NB4 (cell line): ENCODE measurements at regions not wholly inside any gene's neighbourhood (a gene's known extent, or its start where the extent isn't known, plus 50 kb on each side); places are given as distances from the start of the nearest gene placed in this dataset.

Experiments used
- POLR2A ChIP-seq: IDR thresholded peaks from 2 replicates; pipeline ENCODE4 v1.6.1; 2011; ENCODE audit warnings: mild to moderate bottlenecking; ENCODE audit not compliant: insufficient read length; ENCODE audit errors: extremely low read depth
- TF ChIP-seq, protein P1 (sequence below): IDR thresholded peaks from one replicate; pipeline ENCODE4 v1.5.1; 2012; ENCODE audit warnings: low read depth, low read length

DNA sequence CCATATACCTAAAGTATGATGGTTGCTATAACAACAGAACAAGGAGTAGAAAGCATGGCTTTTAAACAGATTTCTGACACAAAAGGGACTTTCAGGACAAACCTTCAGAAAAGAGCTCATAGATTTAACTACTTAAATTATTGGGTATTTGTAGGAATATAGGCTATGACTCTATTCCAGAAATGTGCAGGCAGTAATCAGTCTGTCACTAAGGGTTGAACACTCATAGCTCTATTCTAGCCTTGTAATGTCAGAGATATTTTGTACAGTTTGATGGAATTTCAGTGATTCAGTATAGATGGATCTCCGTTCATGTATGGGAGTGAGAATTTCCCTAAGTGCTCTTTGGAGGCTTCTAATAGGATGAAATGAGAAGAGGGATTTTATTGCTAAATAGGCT, 82.8 kb downstream of the EXTL2 start:
- TF ChIP-seq POLR2A, result no peak
- TF ChIP-seq, protein P1, sequence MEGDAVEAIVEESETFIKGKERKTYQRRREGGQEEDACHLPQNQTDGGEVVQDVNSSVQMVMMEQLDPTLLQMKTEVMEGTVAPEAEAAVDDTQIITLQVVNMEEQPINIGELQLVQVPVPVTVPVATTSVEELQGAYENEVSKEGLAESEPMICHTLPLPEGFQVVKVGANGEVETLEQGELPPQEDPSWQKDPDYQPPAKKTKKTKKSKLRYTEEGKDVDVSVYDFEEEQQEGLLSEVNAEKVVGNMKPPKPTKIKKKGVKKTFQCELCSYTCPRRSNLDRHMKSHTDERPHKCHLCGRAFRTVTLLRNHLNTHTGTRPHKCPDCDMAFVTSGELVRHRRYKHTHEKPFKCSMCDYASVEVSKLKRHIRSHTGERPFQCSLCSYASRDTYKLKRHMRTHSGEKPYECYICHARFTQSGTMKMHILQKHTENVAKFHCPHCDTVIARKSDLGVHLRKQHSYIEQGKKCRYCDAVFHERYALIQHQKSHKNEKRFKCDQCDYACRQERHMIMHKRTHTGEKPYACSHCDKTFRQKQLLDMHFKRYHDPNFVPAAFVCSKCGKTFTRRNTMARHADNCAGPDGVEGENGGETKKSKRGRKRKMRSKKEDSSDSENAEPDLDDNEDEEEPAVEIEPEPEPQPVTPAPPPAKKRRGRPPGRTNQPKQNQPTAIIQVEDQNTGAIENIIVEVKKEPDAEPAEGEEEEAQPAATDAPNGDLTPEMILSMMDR, result no peak
